ENCODE measurements at regions not wholly inside any gene's neighbourhood (a gene's known extent, or its start where the extent isn't known, plus 50 kb on each side); places are given as distances from the start of the nearest gene placed in this dataset.

GRCh38 chr12:14315501-14315900 lies 50.0 kb upstream of the ATF7IP start:
- Mint-ChIP-seq H3K9me3 (ENCODE audit: unreplicated experiment) (no peaks in the 10 kb centered on the region), H3K36me3 (ENCODE audit: insufficient read depth, unreplicated experiment) (no peaks in the 10 kb centered on the region), H3K4me3 (ENCODE audit: unreplicated experiment) (no peak overlapping the region), H3K4me1 (ENCODE audit: insufficient read depth, unreplicated experiment) (no peaks in the 10 kb centered on the region), H3K27ac (ENCODE audit: low read depth, unreplicated experiment) (no peak overlapping the region), H3K27me3 (ENCODE audit: insufficient read depth, unreplicated experiment) (no peaks in the 10 kb centered on the region)
- intact Hi-C loops (cut with micrococcal nuclease) = no loop called here
- ChIA-PET POLR2A (interaction anchor here (0.8 kb wide), 1 partner anchor 42 kb away, joined by 3 read pairs; no protein-coding TSS in a partner anchor), CTCF (interaction anchor here (0.7 to 1.3 kb wide), 4 partner anchors 49 to 79 kb away, joined by 3 to 5 read pairs (median 4); no protein-coding TSS in a partner anchor)
- DNase-seq (ENCODE audit: unreplicated experiment) = no peak
- no TSS peak for BruUV-seq (replicated peaks)
- TF ChIP-seq CTCF (IDR thresholded peaks at IDR 0.05; ENCODE audit: unreplicated experiment) = no peak
